ENCODE measurements at regions not wholly inside any gene's neighbourhood (a gene's known extent, or its start where the extent isn't known, plus 50 kb on each side); places are given as distances from the start of the nearest gene placed in this dataset.

DNA sequence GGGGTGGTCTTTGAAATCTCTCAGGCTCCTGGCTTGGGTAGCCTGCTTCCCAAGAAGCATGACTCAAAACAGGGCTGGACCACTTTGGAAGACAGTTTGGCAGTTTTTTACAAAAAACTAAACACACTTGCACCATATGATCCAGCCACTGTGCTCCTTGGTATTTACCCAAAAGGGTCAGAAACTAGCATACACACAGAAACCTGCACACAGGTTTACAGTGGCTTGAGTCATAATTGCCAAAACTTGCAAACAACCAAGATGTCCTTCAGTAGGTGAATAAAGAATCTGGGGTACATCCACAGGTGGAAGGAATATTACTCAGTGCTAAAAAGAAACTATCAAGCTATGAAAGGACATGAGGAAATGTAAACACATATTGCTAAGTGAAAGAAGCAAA, 323.2 kb upstream of the CDH5 start:
- H3K9me3 ChIP-seq, result no peaks in the 10 kb centered on the region
- intact Hi-C loops (cut with DNase I), result no loop called here
- H3K36me3 ChIP-seq, result no peaks in the 10 kb centered on the region
- no peak for TF ChIP-seq EP300 (IDR thresholded peaks at IDR 0.05)
- TF ChIP-seq, protein P1, sequence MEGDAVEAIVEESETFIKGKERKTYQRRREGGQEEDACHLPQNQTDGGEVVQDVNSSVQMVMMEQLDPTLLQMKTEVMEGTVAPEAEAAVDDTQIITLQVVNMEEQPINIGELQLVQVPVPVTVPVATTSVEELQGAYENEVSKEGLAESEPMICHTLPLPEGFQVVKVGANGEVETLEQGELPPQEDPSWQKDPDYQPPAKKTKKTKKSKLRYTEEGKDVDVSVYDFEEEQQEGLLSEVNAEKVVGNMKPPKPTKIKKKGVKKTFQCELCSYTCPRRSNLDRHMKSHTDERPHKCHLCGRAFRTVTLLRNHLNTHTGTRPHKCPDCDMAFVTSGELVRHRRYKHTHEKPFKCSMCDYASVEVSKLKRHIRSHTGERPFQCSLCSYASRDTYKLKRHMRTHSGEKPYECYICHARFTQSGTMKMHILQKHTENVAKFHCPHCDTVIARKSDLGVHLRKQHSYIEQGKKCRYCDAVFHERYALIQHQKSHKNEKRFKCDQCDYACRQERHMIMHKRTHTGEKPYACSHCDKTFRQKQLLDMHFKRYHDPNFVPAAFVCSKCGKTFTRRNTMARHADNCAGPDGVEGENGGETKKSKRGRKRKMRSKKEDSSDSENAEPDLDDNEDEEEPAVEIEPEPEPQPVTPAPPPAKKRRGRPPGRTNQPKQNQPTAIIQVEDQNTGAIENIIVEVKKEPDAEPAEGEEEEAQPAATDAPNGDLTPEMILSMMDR (IDR thresholded peaks at IDR 0.05), result no peak
- TF ChIP-seq POLR2AphosphoS5 (IDR thresholded peaks at IDR 0.05), result no peak
- TF ChIP-seq POLR2A (IDR thresholded peaks at IDR 0.05), result no peak
- no peaks in the 10 kb centered on the region for H3K27me3 ChIP-seq
- no peak overlapping the region for H3K27ac ChIP-seq
- H3K4me1 ChIP-seq, result peaks cover 0 to 4% (median 0%) of the 10 kb centered on the region in 4 donors
- H3K4me3 ChIP-seq, result no peak overlapping the region
- no peak for DNase-seq

DNA sequence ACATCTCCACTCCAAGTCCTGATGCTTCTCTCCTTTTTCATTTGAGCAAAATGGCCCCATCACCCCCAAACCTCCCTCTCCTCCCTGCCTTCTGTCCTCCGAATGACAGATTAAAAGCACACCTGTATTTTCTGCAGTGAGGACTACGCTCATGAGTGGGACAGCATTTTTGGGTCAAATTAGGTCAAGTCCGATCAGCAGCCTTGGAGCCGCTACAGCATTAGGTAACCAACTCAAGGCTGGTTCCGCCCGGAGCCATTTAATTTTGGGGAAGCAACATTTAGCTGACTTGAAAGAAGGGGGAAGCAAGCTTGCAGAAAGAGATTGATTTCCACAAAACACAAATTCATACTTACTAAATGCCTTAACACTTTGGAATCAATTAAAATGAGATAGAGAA, 324.1 kb upstream of the CDH5 start:
- DNase-seq, result no peak
- 85 to 90% methylated on average over 6 of the region's 6 CpGs for WGBS, 2 donors
- TF ChIP-seq POLR2A (IDR thresholded peaks at IDR 0.05) (no peak), POLR2AphosphoS5 (IDR thresholded peaks at IDR 0.05) (no peak), EP300 (IDR thresholded peaks at IDR 0.05) (no peak)
- TF ChIP-seq, protein P1 (IDR thresholded peaks at IDR 0.05), result no peak
- Histone ChIP-seq H3K4me3 (no peak overlapping the region), H3K9me3 (no peaks in the 10 kb centered on the region), H3K4me1 (peaks cover 0 to 9% (median 4%) of the 10 kb centered on the region in 4 donors), H3K27ac (no peak overlapping the region), H3K27me3 (no peaks in the 10 kb centered on the region), H3K36me3 (no peaks in the 10 kb centered on the region)
- intact Hi-C loops (cut with DNase I), result no loop called here

DNA sequence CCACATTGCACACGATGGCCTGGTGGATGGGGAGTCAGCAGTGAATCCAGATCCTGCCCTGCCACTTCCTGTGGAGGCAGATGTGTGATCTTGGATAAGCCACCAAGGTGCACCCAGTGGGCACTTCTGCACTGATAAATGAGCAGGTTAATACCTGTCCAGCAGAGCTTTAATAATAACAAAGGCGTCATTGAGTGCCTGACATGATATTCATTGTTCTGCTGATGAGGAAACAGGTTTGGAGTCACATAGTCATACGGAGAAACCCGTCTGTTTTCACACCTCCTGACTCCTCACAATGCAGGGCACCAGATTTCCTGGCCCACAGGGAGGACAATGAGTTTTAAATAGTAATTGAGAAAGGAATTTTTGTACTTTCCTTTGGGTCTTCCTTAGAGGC, 324.6 kb upstream of the CDH5 start:
- no peaks in the 10 kb centered on the region for H3K9me3 ChIP-seq
- no peak overlapping the region for H3K4me3 ChIP-seq
- H3K36me3 ChIP-seq, result no peaks in the 10 kb centered on the region
- peaks cover 0 to 14% (median 9%) of the 10 kb centered on the region in 4 donors for H3K4me1 ChIP-seq
- intact Hi-C loops (cut with DNase I), result no loop called here
- H3K27ac ChIP-seq, result no peak overlapping the region
- no peak for DNase-seq
- no peak for TF ChIP-seq EP300 (IDR thresholded peaks at IDR 0.05)
- no peak for TF ChIP-seq POLR2AphosphoS5 (IDR thresholded peaks at IDR 0.05)
- TF ChIP-seq, protein P1 (IDR thresholded peaks at IDR 0.05), result no peak
- TF ChIP-seq POLR2A (IDR thresholded peaks at IDR 0.05), result no peak
- H3K27me3 ChIP-seq, result no peaks in the 10 kb centered on the region
- 61 to 65% methylated on average over 4 of the region's 4 CpGs for WGBS, 2 donors

DNA sequence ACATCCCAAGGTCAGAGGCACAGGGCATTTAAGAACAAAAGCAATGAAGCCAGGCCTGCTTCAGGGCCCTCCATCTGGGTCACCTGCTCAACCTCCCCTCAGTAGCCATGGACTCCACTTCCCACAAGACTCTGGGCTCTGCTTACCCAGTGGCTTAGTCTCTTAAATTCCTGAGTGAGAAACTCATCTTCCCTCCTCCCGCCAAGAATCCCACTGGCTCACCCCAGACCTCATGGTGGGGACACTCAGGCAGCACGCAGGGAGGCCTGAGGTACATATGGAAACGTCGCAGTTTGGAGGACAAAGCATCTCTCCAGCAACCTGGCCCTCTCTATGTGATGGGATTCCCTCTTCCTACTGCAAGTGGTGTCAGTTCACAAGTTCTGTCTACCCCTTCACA, 326.7 kb upstream of the CDH5 start:
- peaks cover 0 to 25% (median 20%) of the 10 kb centered on the region in 4 donors for H3K4me1 ChIP-seq
- no peaks in the 10 kb centered on the region for H3K9me3 ChIP-seq
- intact Hi-C loops (cut with DNase I), result no loop called here
- WGBS, 2 donors, result 81 to 88% methylated on average over 4 of the region's 4 CpGs
- H3K27ac ChIP-seq, result no peak overlapping the region
- no peak for DNase-seq
- no peaks in the 10 kb centered on the region for H3K27me3 ChIP-seq
- no peak overlapping the region for H3K4me3 ChIP-seq
- no peaks in the 10 kb centered on the region for H3K36me3 ChIP-seq
- TF ChIP-seq, protein P1 (IDR thresholded peaks at IDR 0.05), result no peak
- TF ChIP-seq POLR2A (IDR thresholded peaks at IDR 0.05) (no peak), POLR2AphosphoS5 (IDR thresholded peaks at IDR 0.05) (no peak)
